Caco-2 (cell line): ENCODE measurements at regions not wholly inside any gene's neighbourhood (a gene's known extent, or its start where the extent isn't known, plus 50 kb on each side); places are given as distances from the start of the nearest gene placed in this dataset.

Experiments used
- BruUV-seq: library from RNA; stranded (reverse); fragments of 400-500 nt; replicated peaks from 2 replicates; lab custom pipeline; 2021; lab: Mats Ljungman, UMichigan
- CTCF ChIA-PET: fragments of 300-600 bp; sonication (Branson Sonifier 250); formaldehyde crosslinking; loops from one replicate; lab custom pipeline; 2022; ENCODE audit warnings: antibody characterized with exemption; lab: Charles Lee
- POLR2A ChIA-PET: fragments of 300-600 bp; sonication (Branson Sonifier 250); formaldehyde crosslinking; loops from one replicate; lab custom pipeline; 2022; ENCODE audit warnings: antibody characterized with exemption; lab: Charles Lee
- DNase-seq, 2 experiments: peaks; one replicate each; pipeline versions ENCODE4 v3.0.0 to v3.0.0-alpha.2; 2020 to 2022
- H3K27me3 ChIP-seq: replicated peaks from 2 replicates; pipeline ENCODE4 v1.6.0; 2011; ENCODE audit warnings: low read length; ENCODE audit not compliant: control insufficient read depth, insufficient read depth
- H3K36me3 ChIP-seq: 2 replicates; pipeline ENCODE4 v1.5.1; 2011; ENCODE audit warnings: low read length; ENCODE audit not compliant: control insufficient read depth, insufficient read depth
- H3K4me1 ChIP-seq: fragments of 250-450 bp; sonication (Bioruptor Pico); 2 replicates; pipeline ENCODE4 v1.5.1; 2020; ENCODE audit warnings: mild to moderate bottlenecking
- H3K4me3 ChIP-seq: 2 replicates; pipeline ENCODE4 v1.5.1; 2011; ENCODE audit warnings: low read depth, mild to moderate bottlenecking, control low read depth, low read length
- H3K9me3 ChIP-seq: fragments of 250-450 bp; sonication (Bioruptor Pico); 2 replicates; pipeline ENCODE4 v1.5.1; 2020; ENCODE audit warnings: mild to moderate bottlenecking, moderate library complexity
- H3K27ac Mint-ChIP-seq: one replicate; pipeline ENCODE4 v1.8.0; 2022; ENCODE audit warnings: mixed read lengths; ENCODE audit not compliant: unreplicated experiment
- H3K27me3 Mint-ChIP-seq: one replicate; pipeline ENCODE4 v1.8.0; 2022; ENCODE audit warnings: mixed read lengths; ENCODE audit not compliant: insufficient read depth, unreplicated experiment
- H3K36me3 Mint-ChIP-seq: one replicate; pipeline ENCODE4 v1.8.0; 2022; ENCODE audit warnings: mild to moderate bottlenecking, mixed read lengths; ENCODE audit not compliant: insufficient read depth, unreplicated experiment
- H3K4me1 Mint-ChIP-seq: one replicate; pipeline ENCODE4 v1.8.0; 2022; ENCODE audit warnings: low read depth, mixed read lengths; ENCODE audit not compliant: unreplicated experiment
- H3K4me3 Mint-ChIP-seq: one replicate; pipeline ENCODE4 v1.8.0; 2022; ENCODE audit warnings: mild to moderate bottlenecking, moderate library complexity, mixed read lengths; ENCODE audit not compliant: unreplicated experiment
- H3K9me3 Mint-ChIP-seq: one replicate; pipeline ENCODE4 v1.8.0; 2022; ENCODE audit warnings: mixed read lengths; ENCODE audit not compliant: unreplicated experiment
- intact Hi-C: fragments of 100-400 bp; cut with micrococcal nuclease; formaldehyde crosslinking; loops from one replicate; pipeline ENCODE4 v1.10.0; 2022; ENCODE audit not compliant: unreplicated experiment
- TF ChIP-seq, protein P1 (sequence below), 2 experiments: fragments of 200-600 bp in 1 of 2; IDR thresholded peaks; 1 replicate in 1 of 2; 2 replicates in 1 of 2; pipeline versions ENCODE4 v1.5.1 to v1.8.0; 2011 to 2022; ENCODE audit warnings: antibody characterized with exemption in 1 of 2, control low read depth in 1 of 2, inconsistent platforms in 1 of 2, low read depth in 1 of 2, low read length in 1 of 2, mild to moderate bottlenecking in 1 of 2, moderate library complexity in 1 of 2; ENCODE audit not compliant: insufficient read depth in 1 of 2, severe bottlenecking in 1 of 2, unreplicated experiment in 1 of 2

GRCh38 chr2:217309056-217309455 is 449.2 kb upstream of the TNP1 start:
- no peak overlapping the region for H3K27ac Mint-ChIP-seq
- H3K4me3 ChIP-seq, result no peak overlapping the region
- no peak for DNase-seq
- no TSS peak for BruUV-seq
- H3K4me1 Mint-ChIP-seq, result peaks cover 9% of the 10 kb centered on the region
- ChIA-PET CTCF (no interaction called here), POLR2A (no interaction called here)
- peaks cover 42% of the 10 kb centered on the region for H3K9me3 Mint-ChIP-seq
- intact Hi-C loops, result no loop called here
- TF ChIP-seq, protein P1, sequence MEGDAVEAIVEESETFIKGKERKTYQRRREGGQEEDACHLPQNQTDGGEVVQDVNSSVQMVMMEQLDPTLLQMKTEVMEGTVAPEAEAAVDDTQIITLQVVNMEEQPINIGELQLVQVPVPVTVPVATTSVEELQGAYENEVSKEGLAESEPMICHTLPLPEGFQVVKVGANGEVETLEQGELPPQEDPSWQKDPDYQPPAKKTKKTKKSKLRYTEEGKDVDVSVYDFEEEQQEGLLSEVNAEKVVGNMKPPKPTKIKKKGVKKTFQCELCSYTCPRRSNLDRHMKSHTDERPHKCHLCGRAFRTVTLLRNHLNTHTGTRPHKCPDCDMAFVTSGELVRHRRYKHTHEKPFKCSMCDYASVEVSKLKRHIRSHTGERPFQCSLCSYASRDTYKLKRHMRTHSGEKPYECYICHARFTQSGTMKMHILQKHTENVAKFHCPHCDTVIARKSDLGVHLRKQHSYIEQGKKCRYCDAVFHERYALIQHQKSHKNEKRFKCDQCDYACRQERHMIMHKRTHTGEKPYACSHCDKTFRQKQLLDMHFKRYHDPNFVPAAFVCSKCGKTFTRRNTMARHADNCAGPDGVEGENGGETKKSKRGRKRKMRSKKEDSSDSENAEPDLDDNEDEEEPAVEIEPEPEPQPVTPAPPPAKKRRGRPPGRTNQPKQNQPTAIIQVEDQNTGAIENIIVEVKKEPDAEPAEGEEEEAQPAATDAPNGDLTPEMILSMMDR (IDR thresholded peaks at IDR 0.05; ENCODE audit: insufficient read depth in 1 of 2, low read depth in 1 of 2, low read length in 1 of 2, severe bottlenecking in 1 of 2, unreplicated experiment in 1 of 2), result no peak
- H3K9me3 ChIP-seq, result no peaks in the 10 kb centered on the region
- H3K4me3 Mint-ChIP-seq, result no peak overlapping the region
- peaks cover 5% of the 10 kb centered on the region; the same call in 1 of the 2 replicates for H3K4me1 ChIP-seq
- H3K36me3 ChIP-seq, result no peaks in the 10 kb centered on the region; the same call in 1 of the 2 replicates
- peaks cover 2% of the 10 kb centered on the region for H3K36me3 Mint-ChIP-seq
- H3K27me3 Mint-ChIP-seq, result peaks cover 2% of the 10 kb centered on the region
- H3K27me3 ChIP-seq, result no peaks in the 10 kb centered on the region

GRCh38 chr2:217307023-217307422 is 447.2 kb upstream of the TNP1 start:
- Histone ChIP-seq H3K36me3 (no peaks in the 10 kb centered on the region; the same call in 1 of the 2 replicates), H3K27me3 (no peaks in the 10 kb centered on the region; the same call in 1 of the 2 replicates), H3K4me1 (no peaks in the 10 kb centered on the region), H3K4me3 (no peak overlapping the region), H3K9me3 (no peaks in the 10 kb centered on the region)
- H3K4me1 Mint-ChIP-seq, result no peaks in the 10 kb centered on the region
- CTCF ChIA-PET, result no interaction called here
- no peak overlapping the region for H3K27ac Mint-ChIP-seq
- no peaks in the 10 kb centered on the region for H3K36me3 Mint-ChIP-seq
- H3K27me3 Mint-ChIP-seq, result peaks cover 2% of the 10 kb centered on the region
- no peak for DNase-seq
- BruUV-seq, result no TSS peak
- H3K9me3 Mint-ChIP-seq, result peaks cover 42% of the 10 kb centered on the region
- POLR2A ChIA-PET, result no interaction called here
- intact Hi-C loops, result no loop called here
- H3K4me3 Mint-ChIP-seq, result no peak overlapping the region
- TF ChIP-seq, protein P1 (IDR thresholded peaks at IDR 0.05; ENCODE audit: insufficient read depth in 1 of 2, low read depth in 1 of 2, low read length in 1 of 2, severe bottlenecking in 1 of 2, unreplicated experiment in 1 of 2), result no peak

DNA sequence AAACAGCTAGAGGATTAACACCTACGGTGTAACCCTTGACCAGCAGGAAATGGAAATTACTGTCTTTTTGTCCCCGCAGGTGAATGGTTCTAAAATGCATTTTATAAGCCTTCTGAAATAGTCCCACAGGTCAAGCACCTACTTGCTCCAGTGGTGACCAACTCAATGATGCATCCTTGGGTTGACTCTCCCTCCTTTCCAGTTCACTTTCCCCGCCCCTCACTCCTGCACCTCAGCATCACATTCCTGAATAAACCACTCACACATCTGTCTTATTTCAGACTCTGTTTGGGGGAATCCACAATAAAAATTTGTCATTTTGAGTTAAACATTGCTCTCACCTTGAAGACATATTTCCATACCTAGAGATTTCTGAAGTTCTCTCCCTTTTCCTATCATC is 446.0 kb upstream of the TNP1 start:
- H3K36me3 Mint-ChIP-seq, result no peaks in the 10 kb centered on the region
- Histone ChIP-seq H3K27me3 (no peaks in the 10 kb centered on the region; the same call in 1 of the 2 replicates), H3K4me3 (no peak overlapping the region), H3K4me1 (no peaks in the 10 kb centered on the region), H3K36me3 (no peaks in the 10 kb centered on the region; the same call in 1 of the 2 replicates), H3K9me3 (no peaks in the 10 kb centered on the region)
- H3K27me3 Mint-ChIP-seq, result peaks cover 2% of the 10 kb centered on the region
- DNase-seq, result no peak
- H3K9me3 Mint-ChIP-seq, result peaks cover 42% of the 10 kb centered on the region
- TF ChIP-seq, protein P1 (IDR thresholded peaks at IDR 0.05; ENCODE audit: insufficient read depth in 1 of 2, low read depth in 1 of 2, low read length in 1 of 2, severe bottlenecking in 1 of 2, unreplicated experiment in 1 of 2), result no peak
- ChIA-PET POLR2A (no interaction called here), CTCF (no interaction called here)
- no peak overlapping the region for H3K27ac Mint-ChIP-seq
- no peak overlapping the region for H3K4me3 Mint-ChIP-seq
- intact Hi-C loops, result no loop called here
- BruUV-seq, result no TSS peak
- H3K4me1 Mint-ChIP-seq, result no peaks in the 10 kb centered on the region
